ENCODE measurements at regions not wholly inside any gene's neighbourhood (a gene's known extent, or its start where the extent isn't known, plus 50 kb on each side); places are given as distances from the start of the nearest gene placed in this dataset.

GRCh38 chr12:73372856-73373255 lies 1100.7 kb downstream of the TRHDE start:
- no peak for DNase-seq

GRCh38 chr12:73374360-73374759 lies 1102.2 kb downstream of the TRHDE start:
- no peak for DNase-seq

- peak; percentile 96 for DNase-seq
Observed at GRCh38 chr12:73383584-73384222, 1111.5 kb downstream of the TRHDE start.

GRCh38 chr12:73384592-73384991 lies 1112.4 kb downstream of the TRHDE start:
- no peak for DNase-seq

GRCh38 chr12:73390261-73390660 lies 1118.1 kb downstream of the TRHDE start:
- no peak for DNase-seq

GRCh38 chr12:73413051-73413450 lies 1124.6 kb upstream of the ATXN7L3B start:
- DNase-seq: no peak

- DNase-seq: no peak
Observed at GRCh38 chr12:73413974-73414373, 1123.7 kb upstream of the ATXN7L3B start.

GRCh38 chr12:73414926-73415325 lies 1122.7 kb upstream of the ATXN7L3B start:
- DNase-seq: no peak

GRCh38 chr12:73418541-73418940 lies 1119.1 kb upstream of the ATXN7L3B start:
- no peak for DNase-seq

- DNase-seq: no peak
Observed at GRCh38 chr12:73421832-73422231, 1115.8 kb upstream of the ATXN7L3B start.

- no peak for DNase-seq
Observed at GRCh38 chr12:73424484-73424883, 1113.2 kb upstream of the ATXN7L3B start.

- no peak for DNase-seq
Observed at GRCh38 chr12:73445658-73446324, 1091.8 kb upstream of the ATXN7L3B start.

- DNase-seq: no peak
Observed at GRCh38 chr12:73452672-73453469, 1084.8 kb upstream of the ATXN7L3B start.

GRCh38 chr12:73460212-73460611 lies 1077.4 kb upstream of the ATXN7L3B start:
- DNase-seq: no peak

GRCh38 chr12:73465106-73465505 lies 1072.5 kb upstream of the ATXN7L3B start:
- DNase-seq: no peak

- DNase-seq: peak; percentile 44
Observed at GRCh38 chr12:73486256-73486655, 1051.4 kb upstream of the ATXN7L3B start.

GRCh38 chr12:73506611-73507010 lies 1031.0 kb upstream of the ATXN7L3B start:
- DNase-seq: no peak

- DNase-seq: no peak
Observed at GRCh38 chr12:73514672-73515071, 1023.0 kb upstream of the ATXN7L3B start.

- no peak for DNase-seq
Observed at GRCh38 chr12:73517859-73518258, 1019.8 kb upstream of the ATXN7L3B start.

GRCh38 chr12:73529231-73529630 lies 1008.4 kb upstream of the ATXN7L3B start:
- DNase-seq: no peak

GRCh38 chr12:73529954-73530353 lies 1007.7 kb upstream of the ATXN7L3B start:
- no peak for DNase-seq

GRCh38 chr12:73531752-73532151 lies 1005.9 kb upstream of the ATXN7L3B start:
- DNase-seq: no peak

- DNase-seq: no peak
Observed at GRCh38 chr12:73547421-73547820, 990.2 kb upstream of the ATXN7L3B start.

- DNase-seq: no peak
Observed at GRCh38 chr12:73585136-73585535, 952.5 kb upstream of the ATXN7L3B start.
